Renal cortex interstitium (tissue), 11 donors: ENCODE measurements at regions not wholly inside any gene's neighbourhood (a gene's known extent, or its start where the extent isn't known, plus 50 kb on each side); places are given as distances from the start of the nearest gene placed in this dataset.

ENCODE experiments used
- DNase-seq, 11 donors: peaks; one replicate each; pipeline ENCODE4 v3.0.0-alpha.2; 2013; ENCODE audit warnings: low read depth in 9 of 11, low spot score in 4 of 11; ENCODE audit errors: extremely low read depth in 1 of 11

- DNase-seq = no peak
These were observed 54.8 kb upstream of the GPBP1 start for GRCh38 chr5:57119031-57119430.

- no peak for DNase-seq
These were observed 49.8 kb upstream of the GPBP1 start for GRCh38 chr5:57124014-57124413.
